Hepatocyte (in vitro differentiated cells): ENCODE measurements at regions not wholly inside any gene's neighbourhood (a gene's known extent, or its start where the extent isn't known, plus 50 kb on each side); places are given as distances from the start of the nearest gene placed in this dataset.
"Not testable (repeated sequence)": the region's sequence is repeated elsewhere in the genome, so short reads cannot be mapped to it uniquely, and the experiment has no call there.

ENCODE experiments used
- DNase-seq: peaks from one replicate; pipeline ENCODE4 v3.0.0-alpha.2; 2016; ENCODE audit warnings: low spot score
- H2AFZ ChIP-seq: fragments of 200-600 bp; sonication (generic); 2 replicates; pipeline ENCODE4 v1.6.0; 2016; ENCODE audit warnings: antibody characterized with exemption, mild to moderate bottlenecking
- H3K27ac ChIP-seq: fragments of 200-600 bp; sonication (generic); 2 replicates; pipeline ENCODE4 v1.5.1; 2016; ENCODE audit warnings: mild to moderate bottlenecking
- H3K27me3 ChIP-seq: fragments of 200-600 bp; sonication (generic); 2 replicates; pipeline ENCODE4 v1.6.1; 2016
- H3K36me3 ChIP-seq: fragments of 200-600 bp; sonication (generic); replicated peaks from 2 replicates; pipeline ENCODE4 v1.5.1; 2016; ENCODE audit warnings: low read depth; ENCODE audit not compliant: insufficient read depth
- H3K4me1 ChIP-seq: fragments of 200-600 bp; sonication (generic); 2 replicates; pipeline ENCODE4 v1.5.1; 2016; ENCODE audit warnings: mild to moderate bottlenecking, moderate library complexity; ENCODE audit not compliant: insufficient read depth
- H3K4me2 ChIP-seq: fragments of 200-600 bp; sonication (generic); 2 replicates; pipeline ENCODE4 v1.6.0; 2016
- H3K4me3 ChIP-seq: fragments of 200-600 bp; sonication (generic); 2 replicates; pipeline ENCODE4 v1.5.1; 2016; ENCODE audit warnings: mild to moderate bottlenecking
- H3K79me2 ChIP-seq: fragments of 200-600 bp; sonication (generic); 2 replicates; pipeline ENCODE4 v1.6.0; 2017; ENCODE audit warnings: mild to moderate bottlenecking
- H3K9me2 ChIP-seq: fragments of 200-600 bp; sonication (generic); replicated peaks from 2 replicates; pipeline ENCODE4 v1.6.0; 2017; ENCODE audit warnings: mild to moderate bottlenecking; ENCODE audit not compliant: insufficient read depth
- H3K9me3 ChIP-seq: fragments of 200-600 bp; sonication (generic); 2 replicates; pipeline ENCODE4 v1.5.1; 2016; ENCODE audit warnings: low read depth, mild to moderate bottlenecking
- H4K20me1 ChIP-seq: fragments of 200-600 bp; sonication (generic); 2 replicates; pipeline ENCODE4 v1.6.0; 2016; ENCODE audit warnings: mild to moderate bottlenecking; ENCODE audit not compliant: insufficient read depth, poor library complexity, severe bottlenecking
- EZH2 ChIP-seq: fragments of 200-600 bp; sonication (generic); IDR thresholded peaks from 2 replicates; pipeline ENCODE4 v1.6.1; 2016; ENCODE audit warnings: antibody characterized with exemption, mild to moderate bottlenecking, borderline replicate concordance
- EZH2phosphoT487 ChIP-seq: fragments of 200-600 bp; sonication (generic); IDR thresholded peaks from one replicate; pipeline ENCODE4 v1.6.1; 2018; ENCODE audit warnings: antibody characterized with exemption, mild to moderate bottlenecking, low read depth, moderate library complexity; ENCODE audit not compliant: unreplicated experiment, severe bottlenecking
- WGBS: methylation state at CpG from one replicate; pipeline ENCODE4 v1.1.6; 2016; ENCODE audit warnings: low lambda C conversion rate; ENCODE audit errors: missing lambda C conversion rate; 5-methylcytosine and 5-hydroxymethylcytosine counted together
- TF ChIP-seq, protein P1 (sequence below): fragments of 200-600 bp; sonication (generic); IDR thresholded peaks from 2 replicates; pipeline ENCODE4 v1.5.1; 2016; ENCODE audit warnings: antibody characterized with exemption, mild to moderate bottlenecking; ENCODE audit not compliant: poor library complexity

DNA sequence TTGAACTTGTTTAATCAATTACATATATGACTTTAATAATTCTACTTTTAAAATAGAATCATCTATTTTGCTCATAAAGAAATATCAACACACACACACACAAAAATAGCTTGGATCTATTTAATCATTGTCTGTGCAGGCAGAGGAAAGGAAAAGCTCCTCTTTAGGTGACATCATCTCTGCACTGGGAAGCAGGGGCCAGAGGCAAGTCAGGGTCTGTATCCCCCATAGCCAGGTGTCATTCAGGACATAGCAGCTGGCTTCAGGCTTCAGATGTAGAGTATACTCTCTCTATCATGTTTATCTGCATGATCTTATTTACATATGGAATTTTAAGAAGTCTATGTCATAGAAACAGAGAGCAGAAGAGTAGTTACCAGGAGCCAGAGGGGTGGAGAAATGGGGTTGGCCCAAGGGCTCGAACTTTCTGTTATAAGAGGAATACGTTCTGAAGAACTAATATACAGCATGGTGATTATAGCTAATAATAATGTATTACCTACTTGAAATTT is 110.4 kb upstream of the LDB2 start:
- Histone ChIP-seq H3K79me2 (no peaks in the 10 kb centered on the region), H2AFZ (no peak overlapping the region), H3K36me3 (no peaks in the 10 kb centered on the region), H3K4me2 (no peak overlapping the region), H3K27me3 (no peaks in the 10 kb centered on the region), H3K4me1 (no peaks in the 10 kb centered on the region), H3K9me2 (no peaks in the 10 kb centered on the region), H3K4me3 (no peak overlapping the region), H4K20me1 (no peaks in the 10 kb centered on the region), H3K27ac (no peak overlapping the region), H3K9me3 (no peaks in the 10 kb centered on the region)
- no peak for TF ChIP-seq EZH2phosphoT487
- TF ChIP-seq EZH2 = no peak
- TF ChIP-seq, protein P1, sequence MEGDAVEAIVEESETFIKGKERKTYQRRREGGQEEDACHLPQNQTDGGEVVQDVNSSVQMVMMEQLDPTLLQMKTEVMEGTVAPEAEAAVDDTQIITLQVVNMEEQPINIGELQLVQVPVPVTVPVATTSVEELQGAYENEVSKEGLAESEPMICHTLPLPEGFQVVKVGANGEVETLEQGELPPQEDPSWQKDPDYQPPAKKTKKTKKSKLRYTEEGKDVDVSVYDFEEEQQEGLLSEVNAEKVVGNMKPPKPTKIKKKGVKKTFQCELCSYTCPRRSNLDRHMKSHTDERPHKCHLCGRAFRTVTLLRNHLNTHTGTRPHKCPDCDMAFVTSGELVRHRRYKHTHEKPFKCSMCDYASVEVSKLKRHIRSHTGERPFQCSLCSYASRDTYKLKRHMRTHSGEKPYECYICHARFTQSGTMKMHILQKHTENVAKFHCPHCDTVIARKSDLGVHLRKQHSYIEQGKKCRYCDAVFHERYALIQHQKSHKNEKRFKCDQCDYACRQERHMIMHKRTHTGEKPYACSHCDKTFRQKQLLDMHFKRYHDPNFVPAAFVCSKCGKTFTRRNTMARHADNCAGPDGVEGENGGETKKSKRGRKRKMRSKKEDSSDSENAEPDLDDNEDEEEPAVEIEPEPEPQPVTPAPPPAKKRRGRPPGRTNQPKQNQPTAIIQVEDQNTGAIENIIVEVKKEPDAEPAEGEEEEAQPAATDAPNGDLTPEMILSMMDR = no peak
- DNase-seq = no peak
- 92% methylated on average over 2 of the region's 2 CpGs for WGBS

DNA sequence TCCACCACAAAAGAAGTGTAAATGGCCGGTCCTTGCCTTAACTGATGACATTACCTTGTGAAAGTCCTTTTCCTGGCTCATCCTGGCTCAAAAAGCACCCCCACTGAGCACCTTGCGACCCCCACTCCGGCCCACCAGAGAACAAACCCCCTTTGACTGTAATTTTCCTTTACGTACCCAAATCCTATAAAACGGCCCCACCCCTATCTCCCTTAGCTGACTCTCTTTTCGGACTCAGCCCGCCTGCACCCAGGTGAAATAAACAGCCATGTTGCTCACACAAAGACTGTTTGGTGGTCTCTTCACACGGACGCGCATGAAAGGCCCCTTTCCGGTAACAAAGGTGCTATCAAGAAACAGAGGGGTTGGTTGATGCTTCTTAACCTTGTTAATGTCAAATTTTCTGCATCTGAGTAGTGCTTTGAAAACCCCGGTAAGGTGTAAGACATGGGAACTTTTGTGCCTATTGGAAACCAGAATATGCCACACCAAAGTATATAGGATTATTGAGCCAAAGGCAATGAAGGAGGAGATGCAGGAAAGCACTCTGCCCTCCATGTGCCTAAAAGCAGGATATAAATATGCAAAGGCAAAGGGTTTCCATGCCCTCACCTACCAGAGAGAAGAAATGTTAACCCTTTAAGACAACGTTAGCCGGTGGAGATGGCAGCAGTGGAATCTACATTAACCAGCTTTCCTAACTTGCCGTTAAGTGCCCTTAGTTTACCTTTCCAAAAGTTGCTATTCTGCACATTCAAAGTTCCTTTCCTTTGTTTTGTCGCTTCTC is 105.4 kb upstream of the LDB2 start:
- H3K4me1 ChIP-seq, H3K27me3 ChIP-seq, H4K20me1 ChIP-seq, H2AFZ ChIP-seq, DNase-seq, H3K79me2 ChIP-seq, H3K4me2 ChIP-seq, H3K9me2 ChIP-seq, H3K9me3 ChIP-seq, H3K36me3 ChIP-seq, H3K4me3 ChIP-seq, H3K27ac ChIP-seq: not testable (repeated sequence)
- 75% methylated on average over 16 of the region's 16 CpGs for WGBS

- H3K4me3 ChIP-seq = no peak overlapping the region
- no peaks in the 10 kb centered on the region for H3K36me3 ChIP-seq
- DNase-seq = no peak
- H3K4me1 ChIP-seq = no peaks in the 10 kb centered on the region
- 48% methylated on average over 1 of the region's 1 CpG for WGBS
- H2AFZ ChIP-seq = no peak overlapping the region
- H3K27me3 ChIP-seq = no peaks in the 10 kb centered on the region
- no peaks in the 10 kb centered on the region for H3K79me2 ChIP-seq
- H4K20me1 ChIP-seq = no peaks in the 10 kb centered on the region
- H3K9me2 ChIP-seq = no peaks in the 10 kb centered on the region
- H3K27ac ChIP-seq = no peak overlapping the region
- H3K9me3 ChIP-seq = no peaks in the 10 kb centered on the region
- TF ChIP-seq, protein P1 = no peak
- no peak for TF ChIP-seq EZH2
- TF ChIP-seq EZH2phosphoT487 = no peak
- no peak overlapping the region for H3K4me2 ChIP-seq
Measured at GRCh38 chr4:16995451-16995850, 97.0 kb upstream of the LDB2 start.

- TF ChIP-seq EZH2phosphoT487 (no peak), EZH2 (no peak)
- TF ChIP-seq, protein P1 = no peak
- Histone ChIP-seq H3K27ac (no peak overlapping the region), H3K4me3 (no peak overlapping the region), H3K9me2 (no peaks in the 10 kb centered on the region), H4K20me1 (no peaks in the 10 kb centered on the region), H3K4me2 (no peak overlapping the region), H3K36me3 (no peaks in the 10 kb centered on the region), H3K27me3 (no peaks in the 10 kb centered on the region), H3K4me1 (no peaks in the 10 kb centered on the region), H2AFZ (no peak overlapping the region), H3K9me3 (no peaks in the 10 kb centered on the region), H3K79me2 (no peaks in the 10 kb centered on the region)
- 44% methylated on average over 5 of the region's 5 CpGs for WGBS
- no peak for DNase-seq
Measured at GRCh38 chr4:16993956-16994840, 95.8 kb upstream of the LDB2 start.
